A549 (cell line): ENCODE measurements at regions not wholly inside any gene's neighbourhood (a gene's known extent, or its start where the extent isn't known, plus 50 kb on each side); places are given as distances from the start of the nearest gene placed in this dataset.

ENCODE experiments used
- CEBPB ChIP-seq, 2 experiments: fragments of >200 bp in 1 of 2; sonication (Bioruptor Twin) in 1 of 2; formaldehyde crosslinking in 1 of 2; IDR thresholded peaks; 2 replicates each; pipeline ENCODE4 v1.6.1; 2012 to 2016
- ELK1 ChIP-seq: fragments of 150-350 bp; IDR thresholded peaks from 2 replicates; pipeline ENCODE4 v1.6.1; 2014; ENCODE audit warnings: low read depth, mild to moderate bottlenecking, low read length
- EP300 ChIP-seq, 2 experiments: fragments of >200 bp; sonication (Bioruptor Twin); formaldehyde crosslinking; IDR thresholded peaks; 2 replicates in 1 of 2; 3 replicates in 1 of 2; pipeline ENCODE4 v1.6.1; 2016 to 2017
- HDAC2 ChIP-seq: fragments of 200-600 bp; sonication (generic); IDR thresholded peaks from 2 replicates; pipeline ENCODE4 v1.6.1; 2016
- MAFK ChIP-seq: fragments of 450-650 bp; IDR thresholded peaks from 2 replicates; pipeline ENCODE4 v1.6.1; 2014; ENCODE audit not compliant: partially characterized antibody
- POLR2A ChIP-seq: IDR thresholded peaks from 2 replicates; pipeline ENCODE4 v1.6.1; 2012; ENCODE audit warnings: mild to moderate bottlenecking, low read length
- POLR2AphosphoS2 ChIP-seq: conservative IDR thresholded peaks from 2 replicates; pipeline ENCODE4 v1.6.1; 2012; ENCODE audit warnings: low read length, improper control_type of control experiment, inconsistent platforms
- RAD21 ChIP-seq, 2 experiments: fragments of >200 bp in 1 of 2; sonication (Bioruptor Twin) in 1 of 2; formaldehyde crosslinking in 1 of 2; IDR thresholded peaks in 1 of 2; conservative IDR thresholded peaks in 1 of 2; 2 replicates in 1 of 2; 3 replicates in 1 of 2; pipeline ENCODE4 v1.6.1; 2012 to 2018; ENCODE audit warnings: inconsistent platforms in 1 of 2
- SMC3 ChIP-seq: fragments of >200 bp; sonication (Bioruptor Twin); formaldehyde crosslinking; IDR thresholded peaks from 3 replicates; pipeline ENCODE4 v1.6.1; 2018; ENCODE audit warnings: inconsistent platforms
- SREBF2 ChIP-seq: fragments of 450-650 bp; IDR thresholded peaks from 2 replicates; pipeline ENCODE4 v1.6.1; 2014; ENCODE audit warnings: mild to moderate bottlenecking, moderate library complexity
- TF ChIP-seq, protein P1 (sequence below): fragments of >200 bp; sonication (Bioruptor Twin); formaldehyde crosslinking; IDR thresholded peaks from 3 replicates; pipeline ENCODE4 v1.5.1; 2016
- TF ChIP-seq, protein P2 (sequence below): fragments of >200 bp; sonication (Bioruptor Twin); formaldehyde crosslinking; IDR thresholded peaks from 3 replicates; pipeline ENCODE4 v1.6.1; 2016
- TF ChIP-seq, protein P3 (sequence below): fragments of 200-600 bp; sonication (generic); IDR thresholded peaks from 2 replicates; pipeline ENCODE4 v1.6.1; 2016; ENCODE audit warnings: antibody characterized with exemption, mild to moderate bottlenecking, moderate library complexity
- TF ChIP-seq, protein P4 (sequence below): fragments of 450-650 bp; IDR thresholded peaks from 2 replicates; pipeline ENCODE4 v1.6.1; 2014; ENCODE audit warnings: antibody characterized with exemption

DNA sequence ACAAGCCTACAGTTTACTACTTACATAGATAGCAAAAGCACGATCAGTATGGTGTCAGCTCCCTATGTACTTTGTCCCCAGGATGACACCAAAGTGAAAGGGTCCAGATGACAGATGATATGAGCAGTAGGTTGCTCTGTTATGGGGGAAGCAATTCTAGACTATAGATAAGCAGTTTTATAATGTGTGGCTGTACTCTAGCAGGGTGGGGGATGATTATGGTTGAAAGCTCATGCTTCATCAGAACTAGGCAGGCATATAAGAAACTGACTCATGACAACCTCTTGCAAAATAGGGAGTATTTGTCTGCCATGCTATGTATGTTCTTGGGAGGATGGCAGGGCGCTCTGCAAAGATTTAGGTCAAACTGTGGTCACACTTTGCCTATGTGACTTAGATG, 158.2 kb upstream of the ZBED5 start:
- TF ChIP-seq, protein P1, sequence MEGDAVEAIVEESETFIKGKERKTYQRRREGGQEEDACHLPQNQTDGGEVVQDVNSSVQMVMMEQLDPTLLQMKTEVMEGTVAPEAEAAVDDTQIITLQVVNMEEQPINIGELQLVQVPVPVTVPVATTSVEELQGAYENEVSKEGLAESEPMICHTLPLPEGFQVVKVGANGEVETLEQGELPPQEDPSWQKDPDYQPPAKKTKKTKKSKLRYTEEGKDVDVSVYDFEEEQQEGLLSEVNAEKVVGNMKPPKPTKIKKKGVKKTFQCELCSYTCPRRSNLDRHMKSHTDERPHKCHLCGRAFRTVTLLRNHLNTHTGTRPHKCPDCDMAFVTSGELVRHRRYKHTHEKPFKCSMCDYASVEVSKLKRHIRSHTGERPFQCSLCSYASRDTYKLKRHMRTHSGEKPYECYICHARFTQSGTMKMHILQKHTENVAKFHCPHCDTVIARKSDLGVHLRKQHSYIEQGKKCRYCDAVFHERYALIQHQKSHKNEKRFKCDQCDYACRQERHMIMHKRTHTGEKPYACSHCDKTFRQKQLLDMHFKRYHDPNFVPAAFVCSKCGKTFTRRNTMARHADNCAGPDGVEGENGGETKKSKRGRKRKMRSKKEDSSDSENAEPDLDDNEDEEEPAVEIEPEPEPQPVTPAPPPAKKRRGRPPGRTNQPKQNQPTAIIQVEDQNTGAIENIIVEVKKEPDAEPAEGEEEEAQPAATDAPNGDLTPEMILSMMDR, result no peak
- TF ChIP-seq RAD21 (conservative IDR thresholded peaks at IDR 0.05 in 1 of 2, IDR thresholded peaks at IDR 0.05 in 1 of 2), result no peak
- no peak for TF ChIP-seq HDAC2
- TF ChIP-seq POLR2A, result no peak
- TF ChIP-seq CEBPB (IDR thresholded peaks at IDR 0.05), result no peak
- TF ChIP-seq POLR2AphosphoS2, result no peak
- TF ChIP-seq SMC3, result no peak
- TF ChIP-seq, protein P2, sequence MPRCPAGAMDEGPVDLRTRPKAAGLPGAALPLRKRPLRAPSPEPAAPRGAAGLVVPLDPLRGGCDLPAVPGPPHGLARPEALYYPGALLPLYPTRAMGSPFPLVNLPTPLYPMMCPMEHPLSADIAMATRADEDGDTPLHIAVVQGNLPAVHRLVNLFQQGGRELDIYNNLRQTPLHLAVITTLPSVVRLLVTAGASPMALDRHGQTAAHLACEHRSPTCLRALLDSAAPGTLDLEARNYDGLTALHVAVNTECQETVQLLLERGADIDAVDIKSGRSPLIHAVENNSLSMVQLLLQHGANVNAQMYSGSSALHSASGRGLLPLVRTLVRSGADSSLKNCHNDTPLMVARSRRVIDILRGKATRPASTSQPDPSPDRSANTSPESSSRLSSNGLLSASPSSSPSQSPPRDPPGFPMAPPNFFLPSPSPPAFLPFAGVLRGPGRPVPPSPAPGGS, result no peak
- TF ChIP-seq EP300 (IDR thresholded peaks at IDR 0.05), result no peak
- TF ChIP-seq, protein P3, sequence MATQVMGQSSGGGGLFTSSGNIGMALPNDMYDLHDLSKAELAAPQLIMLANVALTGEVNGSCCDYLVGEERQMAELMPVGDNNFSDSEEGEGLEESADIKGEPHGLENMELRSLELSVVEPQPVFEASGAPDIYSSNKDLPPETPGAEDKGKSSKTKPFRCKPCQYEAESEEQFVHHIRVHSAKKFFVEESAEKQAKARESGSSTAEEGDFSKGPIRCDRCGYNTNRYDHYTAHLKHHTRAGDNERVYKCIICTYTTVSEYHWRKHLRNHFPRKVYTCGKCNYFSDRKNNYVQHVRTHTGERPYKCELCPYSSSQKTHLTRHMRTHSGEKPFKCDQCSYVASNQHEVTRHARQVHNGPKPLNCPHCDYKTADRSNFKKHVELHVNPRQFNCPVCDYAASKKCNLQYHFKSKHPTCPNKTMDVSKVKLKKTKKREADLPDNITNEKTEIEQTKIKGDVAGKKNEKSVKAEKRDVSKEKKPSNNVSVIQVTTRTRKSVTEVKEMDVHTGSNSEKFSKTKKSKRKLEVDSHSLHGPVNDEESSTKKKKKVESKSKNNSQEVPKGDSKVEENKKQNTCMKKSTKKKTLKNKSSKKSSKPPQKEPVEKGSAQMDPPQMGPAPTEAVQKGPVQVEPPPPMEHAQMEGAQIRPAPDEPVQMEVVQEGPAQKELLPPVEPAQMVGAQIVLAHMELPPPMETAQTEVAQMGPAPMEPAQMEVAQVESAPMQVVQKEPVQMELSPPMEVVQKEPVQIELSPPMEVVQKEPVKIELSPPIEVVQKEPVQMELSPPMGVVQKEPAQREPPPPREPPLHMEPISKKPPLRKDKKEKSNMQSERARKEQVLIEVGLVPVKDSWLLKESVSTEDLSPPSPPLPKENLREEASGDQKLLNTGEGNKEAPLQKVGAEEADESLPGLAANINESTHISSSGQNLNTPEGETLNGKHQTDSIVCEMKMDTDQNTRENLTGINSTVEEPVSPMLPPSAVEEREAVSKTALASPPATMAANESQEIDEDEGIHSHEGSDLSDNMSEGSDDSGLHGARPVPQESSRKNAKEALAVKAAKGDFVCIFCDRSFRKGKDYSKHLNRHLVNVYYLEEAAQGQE, result no peak
- TF ChIP-seq ELK1, result no peak
- TF ChIP-seq MAFK, result no peak
- no peak for TF ChIP-seq SREBF2
- TF ChIP-seq, protein P4, sequence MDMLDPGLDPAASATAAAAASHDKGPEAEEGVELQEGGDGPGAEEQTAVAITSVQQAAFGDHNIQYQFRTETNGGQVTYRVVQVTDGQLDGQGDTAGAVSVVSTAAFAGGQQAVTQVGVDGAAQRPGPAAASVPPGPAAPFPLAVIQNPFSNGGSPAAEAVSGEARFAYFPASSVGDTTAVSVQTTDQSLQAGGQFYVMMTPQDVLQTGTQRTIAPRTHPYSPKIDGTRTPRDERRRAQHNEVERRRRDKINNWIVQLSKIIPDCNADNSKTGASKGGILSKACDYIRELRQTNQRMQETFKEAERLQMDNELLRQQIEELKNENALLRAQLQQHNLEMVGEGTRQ, result no peak
